HG02870 (cell line): ENCODE measurements at regions not wholly inside any gene's neighbourhood (a gene's known extent, or its start where the extent isn't known, plus 50 kb on each side); places are given as distances from the start of the nearest gene placed in this dataset.
"Not testable (repeated sequence)": the region's sequence is repeated elsewhere in the genome, so short reads cannot be mapped to it uniquely, and the experiment has no call there.

Experiments used
- ATAC-seq: cut with Tn5 transposase; IDR thresholded peaks from one replicate; pipeline ENCODE4 v1.9.1; 2021; ENCODE audit warnings: mild to moderate bottlenecking, moderate library complexity; ENCODE audit not compliant: unreplicated experiment

DNA sequence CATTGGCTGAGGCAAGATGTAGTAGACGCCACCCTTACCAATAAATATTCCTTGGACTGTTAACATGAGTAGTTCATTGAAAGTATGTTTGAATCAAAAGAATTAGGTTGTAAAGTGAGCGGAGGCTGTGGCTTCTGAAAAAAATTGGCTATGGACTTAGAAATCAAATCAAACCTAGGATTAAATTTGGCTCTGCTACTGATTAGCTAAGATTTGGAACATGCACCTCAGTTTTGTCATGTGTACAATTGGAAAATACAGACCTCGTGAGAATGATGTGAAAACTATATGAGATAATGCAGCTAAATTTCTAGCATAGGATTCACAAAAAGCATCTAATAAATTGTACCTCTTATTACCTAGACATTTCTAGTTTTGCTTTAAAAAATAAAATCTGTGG, 85.3 kb upstream of the USP25 start:
- no peak for ATAC-seq

DNA sequence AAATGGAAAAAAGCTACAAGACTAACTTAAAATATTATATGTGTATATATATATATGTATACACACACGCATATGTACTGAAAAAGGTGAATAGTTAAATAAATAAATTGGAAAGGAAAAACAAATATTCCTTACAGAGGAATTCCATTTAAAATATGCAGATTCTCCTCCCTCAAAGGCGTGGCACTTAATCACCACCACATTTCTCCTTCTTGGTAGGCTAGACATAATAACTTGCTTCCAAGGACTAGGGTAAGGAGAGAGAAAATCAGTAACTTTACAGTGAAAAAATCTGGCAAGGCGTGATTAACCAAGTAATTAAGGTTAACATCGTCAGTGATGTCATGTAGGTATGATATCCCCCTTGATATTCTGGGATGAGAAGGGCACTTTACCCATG, 84.0 kb upstream of the USP25 start:
- no peak for ATAC-seq

DNA sequence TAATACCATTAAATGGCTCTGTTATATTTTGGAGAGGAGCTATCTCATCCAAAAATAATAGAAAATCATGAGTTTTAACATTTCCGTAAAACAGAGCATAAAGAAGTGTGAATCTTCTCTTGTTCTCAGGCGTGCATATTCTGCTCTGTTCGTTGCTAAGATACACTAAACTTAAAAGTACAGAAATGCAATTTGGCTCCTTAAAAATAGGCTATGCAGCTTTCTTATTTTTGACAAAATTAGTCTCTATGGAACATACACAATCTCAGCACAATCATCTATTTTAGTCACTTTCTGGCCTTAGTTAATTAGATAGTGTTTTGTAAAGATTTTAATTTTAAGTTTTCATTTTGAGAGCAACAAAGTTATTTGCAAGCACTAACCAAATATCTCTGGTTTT, 79.0 kb upstream of the USP25 start:
- ATAC-seq = no peak

DNA sequence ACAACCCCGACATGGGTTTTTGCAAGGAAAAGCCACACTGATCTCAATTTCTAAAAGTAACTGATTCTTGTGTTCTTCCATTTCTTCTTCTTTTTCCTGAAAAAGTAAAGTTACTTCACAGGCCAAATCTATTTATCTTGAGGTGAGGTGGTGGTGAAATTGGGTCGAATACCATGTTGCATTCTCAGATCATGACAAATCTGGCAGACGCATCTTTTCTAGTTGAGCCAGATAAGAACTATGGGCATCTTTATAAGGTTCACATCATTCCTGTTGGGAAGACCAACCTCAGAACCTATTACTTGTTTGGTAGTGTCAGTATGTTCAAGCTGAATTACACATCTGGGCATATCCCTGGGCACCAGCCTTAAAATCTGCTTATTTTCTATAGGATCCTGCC, 78.6 kb upstream of the USP25 start:
- ATAC-seq = no peak

DNA sequence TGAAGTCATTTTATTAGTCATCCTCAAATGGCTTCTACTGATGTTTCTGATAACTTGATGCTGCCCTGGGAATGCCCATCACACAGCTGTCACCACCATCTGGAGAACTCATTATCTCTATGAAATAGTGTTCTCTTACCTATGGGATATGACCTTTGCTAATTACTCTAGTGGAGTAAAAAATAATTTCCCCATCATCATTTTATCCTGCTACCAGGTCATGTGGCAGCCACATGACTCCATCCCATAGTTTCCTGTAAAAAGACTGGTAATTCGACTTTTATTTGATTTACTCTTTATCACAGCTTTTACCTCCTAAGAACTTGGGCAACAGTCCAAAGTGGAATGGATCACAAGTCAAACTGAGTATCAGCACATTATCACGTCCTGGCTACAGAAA, 76.1 kb upstream of the USP25 start:
- ATAC-seq = no peak

DNA sequence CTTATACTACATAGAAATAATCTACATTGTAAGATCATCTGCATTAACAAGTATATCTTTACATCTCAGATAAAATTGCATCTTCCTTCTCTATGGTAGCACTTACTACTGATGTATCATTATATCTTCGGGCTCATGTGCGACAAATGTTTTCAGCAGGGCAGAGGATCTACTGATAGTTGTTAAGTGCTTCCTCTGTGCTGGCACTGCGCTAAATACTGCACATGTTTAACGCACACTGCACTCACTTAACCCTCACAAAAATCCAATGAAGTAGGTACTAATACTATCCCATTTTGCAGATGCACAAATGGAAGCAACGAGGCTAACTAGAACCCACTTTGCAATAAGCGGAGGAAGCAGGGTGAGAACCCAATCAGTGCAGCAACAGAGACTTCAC, 75.6 kb upstream of the USP25 start:
- no peak for ATAC-seq

DNA sequence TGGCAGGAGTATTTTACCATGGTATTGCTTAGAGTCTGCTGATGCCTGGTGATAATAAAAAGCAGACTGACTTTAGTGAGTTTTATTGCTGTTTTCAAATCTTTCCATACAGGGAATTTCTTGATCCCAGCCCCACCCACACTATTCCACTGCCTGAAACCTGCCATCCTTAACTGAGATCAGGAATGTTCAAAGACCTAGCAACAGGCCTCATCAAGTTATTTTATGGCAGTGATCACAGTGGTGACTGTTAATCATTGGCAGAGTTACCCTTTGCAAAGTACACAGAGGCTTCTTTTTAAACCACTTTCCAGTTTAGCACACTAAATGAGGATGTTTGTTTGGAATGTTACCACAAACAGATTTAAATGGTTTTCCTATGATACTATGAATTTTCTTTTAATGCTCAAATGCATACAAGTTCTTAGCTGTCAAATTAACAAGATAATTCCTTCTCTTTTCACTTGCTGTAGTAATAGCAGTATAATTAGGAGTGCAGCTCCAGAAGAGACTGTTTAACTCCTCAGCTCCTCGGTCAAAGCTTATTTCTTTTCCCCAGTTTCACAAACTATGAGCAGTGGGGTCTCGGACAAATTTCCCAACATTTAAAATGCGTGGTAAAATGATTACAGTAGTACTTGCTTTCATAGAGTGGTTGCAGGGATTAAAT, 69.9 kb upstream of the USP25 start:
- no peak for ATAC-seq

DNA sequence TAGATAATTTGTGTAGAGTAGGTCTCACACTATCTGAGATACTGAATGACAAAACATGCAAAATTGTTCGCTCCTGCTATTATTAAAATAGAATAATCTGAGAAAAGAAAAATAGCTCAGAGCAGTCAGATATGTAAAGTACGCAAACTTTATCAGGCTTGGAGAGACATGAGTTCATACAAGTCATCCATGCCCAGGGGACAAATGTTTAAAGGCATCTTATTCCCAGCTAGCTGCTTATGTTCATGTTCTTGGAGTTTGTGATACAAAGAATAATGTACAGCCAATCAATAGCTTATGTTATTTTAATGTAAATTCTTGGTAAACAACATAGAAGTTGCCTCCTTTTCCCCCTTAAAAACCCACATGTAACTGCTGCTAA, 69.4 kb upstream of the USP25 start:
- no peak for ATAC-seq

DNA sequence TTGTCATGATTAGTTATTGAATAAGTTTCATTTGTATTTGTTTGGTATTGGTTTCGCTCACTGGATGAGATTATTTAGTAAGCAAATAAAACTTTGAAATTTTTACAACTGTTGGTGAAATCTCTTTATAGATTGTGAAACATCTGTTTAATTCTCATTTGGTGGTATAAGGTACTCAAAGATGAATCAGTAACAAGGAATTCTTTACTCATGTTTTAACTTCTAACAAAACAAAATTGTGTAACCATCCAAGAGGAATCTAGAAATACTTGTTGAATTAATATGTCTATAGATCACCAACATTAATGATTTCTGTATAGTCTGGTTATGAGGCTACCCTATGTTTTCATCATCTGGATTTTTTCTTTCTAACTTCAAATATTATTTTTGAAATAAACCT, 62.8 kb upstream of the USP25 start:
- no peak for ATAC-seq

DNA sequence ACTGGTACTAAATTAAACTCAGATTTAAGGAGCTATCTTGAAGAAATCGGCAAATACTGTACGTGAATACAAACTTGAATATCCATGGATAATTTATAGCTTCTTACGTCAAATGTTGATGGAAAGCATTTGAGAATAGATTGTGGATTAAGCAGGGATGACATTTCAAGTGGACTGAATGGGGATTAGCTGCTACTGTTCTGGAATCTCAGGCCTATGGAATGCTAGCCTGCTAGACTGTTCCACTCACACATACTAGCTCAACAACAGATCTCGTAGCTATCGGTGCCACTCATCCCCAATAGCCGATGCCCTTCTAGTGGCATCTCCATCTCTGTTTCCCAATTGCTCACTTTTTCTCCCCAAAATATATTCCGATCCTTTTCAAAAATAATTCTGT, 62.0 kb upstream of the USP25 start:
- no peak for ATAC-seq

DNA sequence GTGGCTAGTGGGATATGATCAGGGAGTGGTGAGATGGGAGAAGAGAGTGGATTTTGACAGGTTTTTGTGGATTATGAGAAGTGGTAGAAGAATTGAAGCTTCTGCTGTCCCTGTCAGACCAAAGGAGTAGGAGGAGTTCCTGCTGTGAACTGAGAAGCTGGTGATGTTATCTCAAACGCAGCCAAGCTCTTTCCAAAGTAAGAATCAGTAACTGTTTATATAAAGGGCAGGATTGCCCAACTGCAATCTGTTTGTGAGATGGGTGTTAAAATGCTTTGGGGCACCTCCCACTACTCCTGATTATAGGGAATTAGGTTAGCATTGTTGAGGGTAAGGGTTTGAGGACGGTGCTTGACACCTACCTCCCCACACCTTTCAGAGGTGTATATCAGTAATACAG, 60.5 kb upstream of the USP25 start:
- ATAC-seq = no peak

DNA sequence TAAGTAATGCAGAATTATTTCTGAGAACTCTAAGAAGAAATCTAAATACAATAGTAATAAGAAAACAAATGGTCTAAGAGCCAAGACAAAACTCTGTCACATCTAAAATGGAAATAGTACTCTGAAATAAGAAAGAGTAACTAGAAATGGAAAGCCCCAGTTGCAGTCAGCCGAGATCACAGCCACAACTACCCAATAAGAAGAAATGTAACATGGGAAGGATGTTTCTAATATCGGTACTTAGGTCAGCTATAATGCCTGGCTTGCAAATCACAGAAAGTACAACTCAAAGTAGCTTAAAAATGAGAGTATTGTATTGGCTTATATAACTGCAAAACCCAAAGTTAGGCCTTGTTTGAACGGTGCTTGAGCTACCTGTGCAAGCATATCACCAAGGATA, 58.6 kb upstream of the USP25 start:
- peak; percentile 87 for ATAC-seq

DNA sequence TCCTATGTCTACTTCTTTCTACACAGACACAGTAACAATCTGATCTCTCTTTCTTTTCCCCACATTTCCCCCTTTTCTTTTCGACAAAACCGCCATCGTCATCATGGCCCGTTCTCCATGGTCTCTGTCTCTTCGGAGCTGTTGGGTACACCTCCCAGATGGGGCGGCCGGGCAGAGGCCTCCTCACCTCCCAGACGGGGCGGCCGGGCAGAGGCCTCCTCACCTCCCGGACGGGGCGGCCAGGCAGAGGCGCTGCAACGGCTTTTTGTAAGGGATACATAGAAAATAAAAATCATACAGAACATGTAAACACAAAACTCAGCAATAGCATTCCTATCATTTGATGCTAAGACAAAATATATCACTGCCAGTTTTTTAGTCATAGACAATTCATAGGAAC, 57.2 kb upstream of the USP25 start:
- not testable (repeated sequence) for ATAC-seq

DNA sequence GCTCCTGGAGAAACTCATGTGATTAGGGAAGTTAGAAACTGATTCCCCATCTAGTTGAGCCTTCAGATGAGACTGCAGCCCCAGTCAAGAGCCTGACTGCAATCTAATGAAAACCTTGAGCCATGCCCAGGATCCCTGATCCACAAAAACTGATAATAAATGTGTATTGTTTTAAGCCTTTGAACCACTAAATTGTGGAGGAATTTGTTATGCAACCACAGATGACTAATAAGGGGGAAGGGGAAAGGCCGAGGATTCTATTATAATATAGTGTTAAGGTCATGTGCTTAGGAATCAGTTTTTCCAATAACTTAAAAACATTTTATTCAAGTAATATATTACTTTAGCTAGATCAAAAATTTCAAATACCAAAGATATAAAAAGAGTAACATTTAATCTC, 52.8 kb upstream of the USP25 start:
- ATAC-seq = no peak

DNA sequence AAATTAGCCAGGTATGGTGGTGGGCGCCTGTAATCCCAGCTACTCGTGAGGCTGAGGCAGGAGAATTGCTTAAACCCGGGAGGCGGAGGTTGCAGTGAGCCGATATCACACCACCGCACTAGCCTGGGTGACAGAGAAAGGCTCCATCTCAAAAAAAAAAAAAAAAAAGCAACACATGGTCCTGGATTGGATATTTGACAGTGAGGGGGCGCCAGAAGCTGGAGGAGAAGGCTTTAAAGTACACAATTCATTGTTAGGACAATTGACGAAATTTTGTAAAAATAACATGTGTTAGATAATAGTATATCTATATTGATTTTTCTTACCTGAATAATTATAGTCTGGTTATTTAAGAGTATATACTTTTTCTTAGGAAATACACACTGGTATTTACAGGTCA, 50.2 kb upstream of the USP25 start:
- ATAC-seq = no peak
